Panc1 (cell line): ENCODE measurements at regions not wholly inside any gene's neighbourhood (a gene's known extent, or its start where the extent isn't known, plus 50 kb on each side); places are given as distances from the start of the nearest gene placed in this dataset.

Experiments
- ATAC-seq: fragments of 200-7000 bp; cut with Tn5 transposase; 2 replicates; pipeline ENCODE4 v1.9.1; 2020; ENCODE audit warnings: mild to moderate bottlenecking, moderate library complexity
- BruUV-seq: library from RNA; stranded (reverse); fragments of 400-500 nt; replicated peaks from 2 replicates; lab custom pipeline; 2021; lab: Mats Ljungman, UMichigan
- CTCF ChIA-PET: fragments of 300-600 bp; sonication (Branson Sonifier 250); formaldehyde crosslinking; loops from one replicate; lab custom pipeline; 2022; ENCODE audit warnings: antibody characterized with exemption; lab: Charles Lee
- POLR2A ChIA-PET: fragments of 300-600 bp; sonication (Branson Sonifier 250); formaldehyde crosslinking; loops from one replicate; lab custom pipeline; 2022; ENCODE audit warnings: antibody characterized with exemption; lab: Charles Lee
- DNase-seq: peaks from one replicate; pipeline ENCODE4 v3.0.0-alpha.2; 2010; ENCODE audit warnings: low read depth, low spot score
- H3K27ac ChIP-seq: 2 replicates; pipeline ENCODE4 v1.5.1; 2011; ENCODE audit warnings: mild to moderate bottlenecking, low read length, inconsistent platforms
- H3K27me3 ChIP-seq: fragments of 200-500 bp; sonication (Bioruptor generic); 2 replicates; pipeline ENCODE4 v1.6.0; 2014; ENCODE audit warnings: low read length, inconsistent platforms; ENCODE audit not compliant: control insufficient read depth, insufficient read depth
- H3K36me3 ChIP-seq: fragments of 200-500 bp; sonication (Bioruptor generic); 2 replicates; pipeline ENCODE4 v1.5.1; 2014; ENCODE audit warnings: inconsistent platforms, mild to moderate bottlenecking, low read length, moderate library complexity; ENCODE audit not compliant: control insufficient read depth, insufficient read depth
- H3K4me1 ChIP-seq: 2 replicates; pipeline ENCODE4 v1.5.1; 2011; ENCODE audit warnings: inconsistent platforms, mild to moderate bottlenecking, low read length, moderate library complexity; ENCODE audit not compliant: control insufficient read depth, insufficient read depth
- H3K4me3 ChIP-seq, 2 experiments: 2 replicates each; pipeline ENCODE4 v1.5.1; 2011 to 2012; ENCODE audit warnings: low read depth in 2 of 2, low read length in 2 of 2, mild to moderate bottlenecking in 2 of 2, inconsistent platforms in 1 of 2, moderate library complexity in 1 of 2
- H3K9me3 ChIP-seq: fragments of 200-500 bp; sonication (Bioruptor generic); 2 replicates; pipeline ENCODE4 v1.5.1; 2014; ENCODE audit warnings: low read depth, mild to moderate bottlenecking, inconsistent platforms, low read length, moderate library complexity; ENCODE audit not compliant: control insufficient read depth, insufficient read depth
- POLR2AphosphoS5 ChIP-seq: IDR thresholded peaks from 2 replicates; pipeline ENCODE4 v1.6.1; 2012; ENCODE audit warnings: mild to moderate bottlenecking, low read depth, low read length, moderate library complexity
- SIN3A ChIP-seq: IDR thresholded peaks from 2 replicates; pipeline ENCODE4 v1.6.1; 2012; ENCODE audit warnings: low read depth, mild to moderate bottlenecking, low read length, moderate library complexity, borderline replicate concordance; ENCODE audit not compliant: insufficient read depth
- TCF7L2 ChIP-seq: IDR thresholded peaks from 2 replicates; pipeline ENCODE4 v1.6.1; 2011; ENCODE audit warnings: mild to moderate bottlenecking, low read depth, low read length, inconsistent platforms
- in situ Hi-C: cut with HindIII; loops from 2 replicates; pipeline ENCODE4 v1.10.0; 2016; ENCODE audit warnings: low sequenced_read_pairs, low pct_unique_long_range_greater_than_20kb
- intact Hi-C: fragments of 100-400 bp; cut with micrococcal nuclease; formaldehyde crosslinking; loops from one replicate; pipeline ENCODE4 v1.10.0; 2022; ENCODE audit not compliant: unreplicated experiment
- TF ChIP-seq, protein P1 (sequence below), 2 experiments: IDR thresholded peaks; 2 replicates each; pipeline ENCODE4 v1.6.1; 2011 to 2012; ENCODE audit warnings: low read depth in 2 of 2, control low read depth in 1 of 2, low read length in 1 of 2, mild to moderate bottlenecking in 1 of 2, moderate library complexity in 1 of 2; ENCODE audit not compliant: insufficient read depth in 1 of 2
- TF ChIP-seq, protein P2 (sequence below): fragments of 450-650 bp; IDR thresholded peaks from 2 replicates; pipeline ENCODE4 v1.5.1; 2017; ENCODE audit warnings: mild to moderate bottlenecking

DNA sequence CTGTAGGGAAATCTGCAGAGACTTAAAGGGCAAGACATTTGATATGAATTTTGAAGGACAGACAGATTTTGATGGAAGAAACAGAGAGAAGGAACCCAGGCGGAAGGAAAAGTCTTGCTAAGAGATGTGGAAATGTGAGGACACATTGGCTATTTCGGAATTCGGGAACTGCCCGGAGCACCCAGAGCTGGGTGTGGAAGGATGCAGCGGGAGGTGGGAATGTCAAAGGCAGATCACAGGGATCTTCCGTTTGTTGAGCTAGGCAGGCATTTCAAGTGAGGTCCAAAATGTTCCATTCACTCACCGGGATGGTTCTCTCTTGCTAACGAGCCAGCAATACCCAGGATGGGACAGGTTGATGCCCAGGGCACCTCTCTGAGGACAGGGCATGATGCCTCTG is 87.2 kb upstream of the CTBP2 start:
- in situ Hi-C loops (no loop called here), intact Hi-C loops (no loop called here)
- Histone ChIP-seq H3K4me1 (no peaks in the 10 kb centered on the region), H3K27me3 (peaks cover 12% of the 10 kb centered on the region), H3K36me3 (no peaks in the 10 kb centered on the region), H3K4me3 (no peak overlapping the region), H3K27ac (no peak overlapping the region), H3K9me3 (no peaks in the 10 kb centered on the region)
- BruUV-seq, result no TSS peak
- ChIA-PET POLR2A (no interaction called here), CTCF (no interaction called here)
- no peak for DNase-seq
- TF ChIP-seq, protein P1, sequence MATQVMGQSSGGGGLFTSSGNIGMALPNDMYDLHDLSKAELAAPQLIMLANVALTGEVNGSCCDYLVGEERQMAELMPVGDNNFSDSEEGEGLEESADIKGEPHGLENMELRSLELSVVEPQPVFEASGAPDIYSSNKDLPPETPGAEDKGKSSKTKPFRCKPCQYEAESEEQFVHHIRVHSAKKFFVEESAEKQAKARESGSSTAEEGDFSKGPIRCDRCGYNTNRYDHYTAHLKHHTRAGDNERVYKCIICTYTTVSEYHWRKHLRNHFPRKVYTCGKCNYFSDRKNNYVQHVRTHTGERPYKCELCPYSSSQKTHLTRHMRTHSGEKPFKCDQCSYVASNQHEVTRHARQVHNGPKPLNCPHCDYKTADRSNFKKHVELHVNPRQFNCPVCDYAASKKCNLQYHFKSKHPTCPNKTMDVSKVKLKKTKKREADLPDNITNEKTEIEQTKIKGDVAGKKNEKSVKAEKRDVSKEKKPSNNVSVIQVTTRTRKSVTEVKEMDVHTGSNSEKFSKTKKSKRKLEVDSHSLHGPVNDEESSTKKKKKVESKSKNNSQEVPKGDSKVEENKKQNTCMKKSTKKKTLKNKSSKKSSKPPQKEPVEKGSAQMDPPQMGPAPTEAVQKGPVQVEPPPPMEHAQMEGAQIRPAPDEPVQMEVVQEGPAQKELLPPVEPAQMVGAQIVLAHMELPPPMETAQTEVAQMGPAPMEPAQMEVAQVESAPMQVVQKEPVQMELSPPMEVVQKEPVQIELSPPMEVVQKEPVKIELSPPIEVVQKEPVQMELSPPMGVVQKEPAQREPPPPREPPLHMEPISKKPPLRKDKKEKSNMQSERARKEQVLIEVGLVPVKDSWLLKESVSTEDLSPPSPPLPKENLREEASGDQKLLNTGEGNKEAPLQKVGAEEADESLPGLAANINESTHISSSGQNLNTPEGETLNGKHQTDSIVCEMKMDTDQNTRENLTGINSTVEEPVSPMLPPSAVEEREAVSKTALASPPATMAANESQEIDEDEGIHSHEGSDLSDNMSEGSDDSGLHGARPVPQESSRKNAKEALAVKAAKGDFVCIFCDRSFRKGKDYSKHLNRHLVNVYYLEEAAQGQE (IDR thresholded peaks at IDR 0.05; ENCODE audit: insufficient read depth in 1 of 2, low read depth in 2 of 2, low read length in 1 of 2), result no peak
- TF ChIP-seq POLR2AphosphoS5, result no peak
- TF ChIP-seq SIN3A, result no peak
- TF ChIP-seq TCF7L2, result no peak
- TF ChIP-seq, protein P2, sequence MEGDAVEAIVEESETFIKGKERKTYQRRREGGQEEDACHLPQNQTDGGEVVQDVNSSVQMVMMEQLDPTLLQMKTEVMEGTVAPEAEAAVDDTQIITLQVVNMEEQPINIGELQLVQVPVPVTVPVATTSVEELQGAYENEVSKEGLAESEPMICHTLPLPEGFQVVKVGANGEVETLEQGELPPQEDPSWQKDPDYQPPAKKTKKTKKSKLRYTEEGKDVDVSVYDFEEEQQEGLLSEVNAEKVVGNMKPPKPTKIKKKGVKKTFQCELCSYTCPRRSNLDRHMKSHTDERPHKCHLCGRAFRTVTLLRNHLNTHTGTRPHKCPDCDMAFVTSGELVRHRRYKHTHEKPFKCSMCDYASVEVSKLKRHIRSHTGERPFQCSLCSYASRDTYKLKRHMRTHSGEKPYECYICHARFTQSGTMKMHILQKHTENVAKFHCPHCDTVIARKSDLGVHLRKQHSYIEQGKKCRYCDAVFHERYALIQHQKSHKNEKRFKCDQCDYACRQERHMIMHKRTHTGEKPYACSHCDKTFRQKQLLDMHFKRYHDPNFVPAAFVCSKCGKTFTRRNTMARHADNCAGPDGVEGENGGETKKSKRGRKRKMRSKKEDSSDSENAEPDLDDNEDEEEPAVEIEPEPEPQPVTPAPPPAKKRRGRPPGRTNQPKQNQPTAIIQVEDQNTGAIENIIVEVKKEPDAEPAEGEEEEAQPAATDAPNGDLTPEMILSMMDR, result no peak
- no peak for ATAC-seq

DNA sequence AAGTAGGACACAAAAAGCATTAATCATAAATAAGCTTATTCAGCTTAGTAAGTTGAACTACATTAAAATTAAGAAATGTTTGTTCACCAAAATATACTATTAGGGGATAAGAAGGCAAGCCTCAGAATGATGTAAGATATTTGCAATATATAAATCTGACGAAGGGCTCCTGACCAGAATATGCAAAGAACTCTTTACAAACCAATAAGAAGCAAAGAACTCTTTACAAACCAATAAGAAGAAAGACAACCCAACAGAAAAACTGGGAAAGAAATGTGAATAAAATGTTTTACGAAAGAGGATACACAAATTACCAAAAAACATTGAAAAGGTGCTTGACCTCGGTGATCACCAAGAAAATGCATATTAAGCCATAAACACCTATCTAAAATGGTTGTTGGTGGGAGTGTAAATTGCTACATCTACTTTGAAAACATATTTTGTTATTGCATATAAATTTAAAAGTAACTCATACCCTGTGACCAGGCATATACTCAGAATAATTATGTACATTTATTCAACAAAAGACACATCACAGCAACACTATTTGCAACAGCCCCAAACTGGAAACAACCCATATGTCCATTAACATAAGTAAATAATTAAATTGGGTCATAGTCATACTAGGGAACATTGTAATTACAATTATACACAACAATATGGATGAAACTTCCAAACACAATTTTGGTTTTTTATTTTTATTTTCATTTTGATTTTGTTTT is 83.3 kb upstream of the CTBP2 start:
- TF ChIP-seq, protein P2, result no peak
- TF ChIP-seq TCF7L2, result no peak
- TF ChIP-seq SIN3A, result no peak
- TF ChIP-seq, protein P1 (IDR thresholded peaks at IDR 0.05; ENCODE audit: insufficient read depth in 1 of 2, low read depth in 2 of 2, low read length in 1 of 2), result no peak
- TF ChIP-seq POLR2AphosphoS5, result no peak
- no peak for ATAC-seq
- H3K27me3 ChIP-seq, result peaks cover 8% of the 10 kb centered on the region
- no peak for DNase-seq
- H3K27ac ChIP-seq, result no peak overlapping the region
- H3K9me3 ChIP-seq, result peaks cover 9% of the 10 kb centered on the region; the same call in 1 of the 2 replicates
- ChIA-PET CTCF (no interaction called here), POLR2A (no interaction called here)
- intact Hi-C loops (no loop called here), in situ Hi-C loops (no loop called here)
- H3K36me3 ChIP-seq, result no peaks in the 10 kb centered on the region
- no peak overlapping the region for H3K4me3 ChIP-seq
- no peaks in the 10 kb centered on the region for H3K4me1 ChIP-seq
- BruUV-seq, result no TSS peak
